T-helper 1 cell (primary cell): ENCODE measurements at regions not wholly inside any gene's neighbourhood (a gene's known extent, or its start where the extent isn't known, plus 50 kb on each side); places are given as distances from the start of the nearest gene placed in this dataset.

Experiments used
- DNase-seq, 5 donors: peaks; one replicate each; pipeline ENCODE4 v3.0.0-alpha.2; 2012 to 2020

DNA sequence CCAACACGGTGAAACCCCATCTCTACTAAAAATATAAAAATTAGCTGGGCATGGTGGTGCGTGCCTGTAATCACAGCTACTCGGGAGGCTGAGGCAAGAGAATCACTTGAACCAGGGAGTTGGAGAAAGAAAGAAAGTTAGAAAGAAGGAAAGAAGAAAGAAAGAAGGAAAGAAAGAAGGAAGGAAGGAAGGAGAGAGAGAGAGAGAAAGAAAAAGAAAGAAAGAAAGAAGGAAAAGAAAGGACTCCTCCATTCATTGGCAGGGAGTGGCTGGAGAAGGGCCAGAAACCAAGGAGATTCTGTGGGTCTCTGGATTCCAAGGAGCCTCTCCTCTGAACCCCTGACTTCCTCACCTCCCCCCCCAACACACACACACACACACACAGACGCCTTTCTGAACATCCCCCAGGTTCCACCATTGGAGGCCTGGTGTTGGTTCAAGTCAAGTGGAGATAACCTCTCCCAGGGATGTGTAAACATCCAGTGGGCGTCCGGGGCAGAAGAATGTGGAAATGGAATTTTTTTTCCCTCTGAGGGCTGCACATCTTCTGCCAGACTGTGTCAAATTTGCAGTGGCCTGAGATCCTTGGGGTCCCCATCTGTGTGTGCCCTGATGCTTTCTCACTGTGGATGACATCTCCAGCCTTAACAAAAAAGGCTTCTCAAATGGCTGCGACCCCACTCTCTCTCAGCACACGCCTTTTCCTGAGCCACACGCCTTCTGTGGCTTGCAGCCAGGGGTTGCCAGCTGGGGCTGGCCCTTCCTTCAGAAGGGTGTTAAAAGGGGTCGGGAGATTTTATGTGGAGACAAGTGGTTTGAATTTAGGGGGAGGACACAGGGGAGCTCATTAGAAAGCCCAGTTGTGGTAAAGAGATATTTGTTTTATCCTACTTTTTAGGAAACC lies 109.3 kb upstream of the HAND1 start:
- no peak for DNase-seq

DNA sequence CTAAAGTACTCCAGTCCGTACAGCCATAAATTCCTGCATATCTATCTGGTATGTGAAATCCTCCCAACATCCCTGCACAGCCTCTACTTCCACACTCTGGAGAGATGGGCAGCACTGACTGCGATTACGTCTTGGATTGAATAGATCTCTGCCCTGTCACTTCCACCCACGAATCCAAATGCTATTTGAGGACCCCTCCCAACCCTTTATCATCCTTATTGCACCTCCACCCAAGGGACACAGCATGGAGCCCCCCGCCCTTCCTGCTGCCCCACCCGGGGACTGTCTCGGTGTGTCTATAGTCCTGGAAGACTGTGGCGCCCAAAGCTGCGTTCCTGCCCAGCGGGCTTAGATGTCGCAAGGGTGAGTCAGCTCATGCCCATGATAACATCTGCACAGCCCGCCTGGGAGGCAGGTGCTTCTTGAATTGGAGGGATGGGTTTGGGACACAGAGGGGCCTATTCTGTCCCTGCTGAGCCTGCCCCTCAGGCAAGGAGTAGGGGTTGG lies 105.7 kb upstream of the HAND1 start:
- no peak for DNase-seq

DNA sequence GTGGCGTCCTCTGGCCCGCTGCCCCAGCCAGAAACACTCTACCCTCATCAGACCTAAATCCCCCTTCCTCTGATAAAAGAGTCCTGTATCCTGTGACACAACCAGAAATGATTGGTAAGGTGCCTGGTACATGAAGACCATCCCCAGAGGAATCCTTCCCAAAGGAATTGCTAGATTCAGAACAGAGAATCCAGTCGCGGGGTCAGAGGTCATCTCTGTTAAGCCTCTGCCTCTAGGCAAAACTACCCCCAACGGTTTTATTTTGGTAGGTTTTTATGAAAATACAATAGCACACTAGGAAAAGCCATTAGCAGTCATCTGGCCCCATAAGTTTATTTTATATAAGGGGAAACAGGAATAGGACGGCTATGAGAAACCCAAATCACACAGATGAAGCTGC lies 102.4 kb upstream of the HAND1 start:
- DNase-seq, result no peak

DNA sequence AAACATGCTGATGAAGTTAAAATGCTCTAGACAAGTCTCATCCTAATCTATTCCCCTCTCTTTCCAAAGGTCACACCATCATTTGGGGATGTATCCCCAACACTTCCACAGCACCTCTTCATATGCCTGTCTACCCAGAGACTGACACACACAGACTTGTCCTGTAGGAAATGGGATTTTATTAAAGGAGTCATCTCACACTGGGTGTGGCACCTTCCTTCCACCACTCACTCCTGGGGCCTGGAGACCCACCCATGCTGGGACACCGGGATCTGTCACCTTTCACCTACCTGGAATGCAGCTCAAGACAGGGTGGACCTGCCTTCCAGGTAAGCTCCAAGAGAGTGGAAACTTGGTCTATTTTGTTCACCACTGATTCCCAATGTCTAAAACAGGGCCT lies 99.4 kb upstream of the HAND1 start:
- DNase-seq, result no peak

DNA sequence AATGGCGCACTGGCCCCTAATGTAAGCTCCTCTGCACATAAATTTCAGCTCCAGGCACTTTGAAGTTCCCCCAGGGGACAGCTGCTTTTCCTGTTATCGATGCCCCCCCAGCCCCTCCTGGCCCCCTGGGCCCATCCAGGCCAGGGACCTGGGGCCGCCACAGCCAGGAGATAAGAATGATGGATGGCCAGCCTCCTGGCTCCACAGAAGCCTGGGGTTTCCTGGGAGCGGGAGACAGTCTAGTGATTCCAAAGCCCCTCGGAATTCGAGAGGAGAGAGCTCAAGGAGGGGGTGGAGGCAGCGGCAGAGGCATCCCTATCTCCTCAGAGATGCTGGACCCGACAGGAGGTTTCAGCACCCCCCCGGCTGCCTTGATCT lies 98.4 kb upstream of the HAND1 start:
- DNase-seq, result no peak

DNA sequence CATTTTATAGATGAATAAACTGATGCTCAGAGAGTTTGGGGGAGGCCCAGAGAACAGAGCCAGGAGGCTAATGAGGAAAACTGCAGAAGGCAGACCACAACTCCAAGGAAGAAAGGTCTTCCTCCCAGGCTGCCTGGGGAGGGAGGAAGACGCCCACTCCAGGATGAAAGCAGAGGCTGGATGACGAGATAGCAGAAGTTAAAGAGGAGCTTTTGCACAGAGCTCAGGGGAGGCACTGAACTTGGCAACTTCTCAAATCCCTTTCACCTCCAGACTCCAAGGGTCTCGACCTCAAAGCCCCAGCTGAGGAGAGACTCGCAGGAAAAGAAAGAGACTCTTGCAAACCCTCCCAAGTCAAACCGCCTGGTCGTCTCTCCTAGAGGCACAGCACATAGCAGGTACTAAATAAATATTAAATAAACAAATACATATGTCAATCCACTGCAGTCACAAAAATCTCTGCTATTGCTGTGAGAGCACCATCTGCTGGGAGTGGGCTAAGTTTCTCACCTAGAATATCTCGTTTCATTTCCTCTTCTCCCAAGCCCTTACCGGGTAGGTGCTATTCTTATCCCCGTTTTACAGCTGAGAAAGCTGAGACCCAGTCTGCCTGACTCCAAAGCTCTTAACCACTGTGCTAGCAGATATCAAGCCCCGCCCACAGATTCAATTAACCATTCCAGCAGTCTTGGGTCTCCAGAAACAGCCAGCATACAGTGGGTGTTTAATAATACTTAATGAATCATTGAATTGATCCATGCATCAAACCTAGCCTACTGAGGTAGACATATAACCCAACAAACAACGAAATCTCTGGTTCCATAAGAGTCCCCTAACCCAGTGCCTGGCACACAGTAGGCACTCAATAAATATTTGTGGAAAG lies 97.8 kb upstream of the HAND1 start:
- no peak for DNase-seq

DNA sequence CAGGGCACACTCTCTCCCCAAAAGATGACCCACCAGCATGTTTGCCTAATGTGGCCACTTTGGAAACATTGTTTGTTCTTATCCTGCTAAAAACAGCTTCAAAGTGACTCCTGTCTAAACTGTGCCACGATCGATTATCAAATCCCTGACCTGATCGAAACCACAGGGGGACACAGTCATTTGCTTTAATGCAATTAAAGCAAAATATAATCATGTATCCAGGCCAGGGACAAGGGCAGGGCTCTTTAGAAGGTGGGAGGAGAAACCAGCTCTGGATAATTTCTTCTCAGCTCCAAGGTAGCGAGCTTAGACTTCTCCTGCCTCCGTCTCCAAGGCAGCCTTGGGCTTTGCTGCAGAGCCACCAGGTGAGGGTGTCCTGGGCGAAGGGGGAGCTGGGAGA lies 95.0 kb upstream of the HAND1 start:
- no peak for DNase-seq

DNA sequence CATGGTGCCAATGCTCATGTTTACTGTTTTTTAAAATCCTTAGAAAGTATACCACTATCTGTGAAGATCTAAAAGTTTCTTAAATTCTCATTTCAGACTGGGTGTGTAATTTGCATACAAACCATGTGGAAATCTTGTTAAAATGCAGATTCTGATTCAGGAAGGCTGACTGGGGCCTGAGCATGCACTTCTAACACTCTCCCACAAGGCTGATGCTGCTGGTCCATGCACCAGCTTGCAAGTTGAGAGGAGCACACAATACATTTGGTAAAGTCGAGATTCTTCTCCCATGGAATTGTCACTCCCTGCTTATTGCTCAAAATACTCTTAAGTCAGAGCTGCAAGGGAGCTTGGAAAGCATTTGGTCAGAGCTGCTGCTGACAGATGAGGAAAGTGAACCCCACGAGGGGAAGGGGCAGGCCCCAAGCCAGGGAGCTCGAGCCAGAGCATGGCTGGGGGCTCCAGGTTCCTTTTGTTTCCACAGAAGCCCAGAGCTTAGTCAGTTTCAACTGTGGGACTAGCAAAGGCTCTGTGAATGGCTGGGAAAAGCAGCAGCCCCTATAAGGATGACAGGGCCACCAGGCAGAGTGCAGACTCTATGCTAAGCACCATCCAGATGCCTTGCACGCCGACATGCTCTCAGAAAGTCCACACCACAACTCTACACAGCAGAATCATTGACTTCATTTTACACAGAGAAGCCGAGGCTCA lies 93.5 kb upstream of the HAND1 start:
- no peak for DNase-seq

DNA sequence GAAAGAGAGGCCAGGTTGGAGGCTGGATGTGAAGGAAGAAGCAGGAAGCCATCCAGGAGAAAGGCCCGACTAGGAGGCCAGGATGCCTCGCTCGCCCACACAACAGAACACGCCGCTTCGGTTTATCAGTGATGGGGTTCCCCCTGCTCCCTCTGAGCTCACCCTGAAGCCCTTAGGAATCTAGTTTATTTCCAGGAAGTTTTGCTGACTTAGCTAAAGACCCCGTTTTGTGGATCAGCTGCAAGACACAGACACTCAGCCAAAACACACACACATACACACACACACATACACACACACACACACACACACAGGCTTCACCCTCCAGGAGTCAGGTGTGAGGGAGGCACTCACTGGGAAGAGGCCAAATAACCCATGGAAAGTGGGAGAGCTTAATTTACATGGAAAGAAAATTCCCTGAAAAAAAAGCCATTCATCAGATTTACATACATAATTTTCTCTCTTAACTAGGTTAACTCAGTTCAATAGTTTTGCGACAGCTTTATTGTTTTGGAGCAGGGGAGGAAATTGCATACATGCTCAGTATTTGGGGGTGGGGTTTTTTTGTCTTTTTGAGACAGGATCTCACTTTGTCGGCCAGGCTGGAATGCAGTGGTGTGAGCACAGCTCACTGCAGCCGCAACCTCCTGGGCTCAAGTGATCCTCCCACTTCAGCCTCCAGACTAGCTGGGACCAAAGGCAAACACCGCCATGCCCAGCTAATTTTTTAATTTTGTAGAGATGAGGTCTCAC lies 92.7 kb upstream of the HAND1 start:
- no peak for DNase-seq

DNA sequence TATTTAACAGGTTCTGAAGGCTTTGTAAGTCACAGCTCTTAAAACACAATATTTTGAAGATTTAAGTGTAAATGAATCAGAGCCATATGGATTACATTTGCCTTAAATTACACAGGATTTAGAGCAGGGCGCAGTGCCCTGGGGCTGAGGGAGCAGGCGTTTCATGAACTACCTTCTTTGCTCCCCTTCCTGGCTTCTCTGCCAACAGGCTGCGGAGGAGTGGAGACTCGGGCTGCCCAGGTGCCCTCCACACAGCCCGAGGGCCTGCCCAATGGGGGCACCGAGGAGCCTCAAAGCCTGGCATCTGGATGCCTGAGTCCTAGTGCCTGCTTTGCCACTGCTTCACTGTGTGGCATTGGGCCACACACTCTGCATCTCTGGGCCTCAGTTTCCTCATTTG lies 90.6 kb upstream of the HAND1 start:
- no peak for DNase-seq

DNA sequence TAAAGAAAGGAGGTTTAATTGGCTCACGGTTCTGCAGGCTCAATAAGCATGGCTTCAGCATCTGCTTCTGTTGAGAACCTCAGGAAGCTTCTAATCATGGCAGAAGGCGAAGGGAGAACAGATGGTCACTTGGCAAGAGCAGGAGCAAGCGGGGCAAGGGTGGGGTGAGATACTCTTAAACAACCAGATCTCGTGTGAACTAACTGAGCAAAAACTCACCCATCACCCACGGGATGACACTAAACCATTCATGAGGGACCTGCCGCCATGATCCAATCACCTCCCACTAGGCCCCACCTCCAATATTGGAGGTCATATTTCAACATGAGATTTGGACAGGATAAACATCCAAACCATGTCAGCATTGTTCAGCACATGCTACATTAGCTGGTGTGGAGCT lies 89.1 kb upstream of the HAND1 start:
- no peak for DNase-seq

DNA sequence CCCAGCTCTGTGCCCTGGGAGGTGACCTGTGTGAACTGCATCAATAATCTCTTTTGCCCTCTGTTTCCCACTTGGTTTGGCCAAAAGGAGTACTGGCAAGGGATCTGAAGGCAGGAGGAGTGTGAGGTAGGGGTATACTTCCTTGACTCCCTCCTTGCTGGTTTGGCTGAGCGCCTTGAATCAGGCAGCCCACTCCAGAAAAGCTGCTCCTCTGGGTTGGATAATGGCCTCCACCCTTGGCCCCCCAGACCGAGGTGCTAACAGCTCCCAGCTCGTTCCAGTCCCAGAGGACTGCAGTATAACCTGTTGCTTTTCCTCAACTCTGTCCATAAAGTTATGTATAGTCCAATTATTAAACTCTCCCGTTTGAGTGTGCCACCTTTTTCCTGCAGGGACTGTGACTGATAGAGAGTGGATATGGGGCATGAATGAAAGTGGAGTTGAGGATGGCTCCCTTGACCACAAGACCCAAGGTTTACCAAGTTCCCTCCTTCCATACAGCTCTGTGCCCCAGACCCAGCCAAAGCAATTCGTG lies 88.2 kb upstream of the HAND1 start:
- DNase-seq, result no peak

DNA sequence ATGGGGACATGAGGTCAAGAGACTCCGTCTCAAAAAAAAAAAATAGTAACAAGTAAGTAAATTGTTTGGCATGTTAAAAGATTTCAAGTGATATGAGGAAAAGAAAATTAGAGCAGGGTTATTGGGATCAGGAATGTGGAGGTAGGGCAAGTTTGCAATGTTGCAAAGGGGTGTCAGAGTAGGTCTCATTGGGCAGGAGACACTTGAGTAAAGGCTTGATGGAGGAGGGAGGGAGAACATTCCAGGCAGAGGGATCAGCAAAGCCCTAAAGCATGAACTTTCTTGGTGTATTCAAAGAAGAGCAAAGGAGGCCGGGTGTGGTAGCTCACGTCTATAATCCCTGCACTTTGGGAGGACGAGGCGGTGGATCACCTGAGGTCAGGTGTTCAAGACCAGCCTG lies 87.1 kb upstream of the HAND1 start:
- no peak for DNase-seq

DNA sequence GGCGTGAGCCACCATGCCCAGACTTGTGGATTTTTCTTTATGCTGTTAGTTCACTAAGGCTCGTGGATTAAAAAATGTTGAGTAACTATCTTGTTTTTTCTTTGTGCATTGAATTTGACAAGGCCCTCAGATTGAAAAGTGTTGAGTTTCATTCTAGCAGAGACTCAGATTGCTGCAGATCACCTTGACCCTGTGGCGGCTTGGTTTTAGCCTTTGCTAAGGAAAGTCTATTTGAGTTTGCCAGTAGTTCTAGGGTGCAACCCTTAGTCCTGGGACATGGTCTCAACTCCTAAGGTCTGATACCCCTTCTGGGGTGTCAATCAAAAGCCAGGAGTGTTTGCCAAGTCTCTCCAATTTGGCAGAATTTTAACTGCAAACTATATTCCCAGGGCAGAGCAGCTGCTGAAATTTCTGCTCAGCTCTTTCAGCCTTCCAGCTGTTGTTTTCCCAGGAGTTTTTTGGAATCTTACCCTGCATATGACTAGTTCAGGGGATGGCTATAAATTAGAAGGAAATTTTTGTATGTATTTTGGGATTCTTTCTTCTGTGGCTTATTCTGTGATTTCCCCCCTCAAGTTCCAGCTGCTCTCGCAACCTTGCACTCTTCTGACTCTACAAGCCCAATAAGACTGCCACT lies 84.3 kb upstream of the HAND1 start:
- DNase-seq, result no peak

DNA sequence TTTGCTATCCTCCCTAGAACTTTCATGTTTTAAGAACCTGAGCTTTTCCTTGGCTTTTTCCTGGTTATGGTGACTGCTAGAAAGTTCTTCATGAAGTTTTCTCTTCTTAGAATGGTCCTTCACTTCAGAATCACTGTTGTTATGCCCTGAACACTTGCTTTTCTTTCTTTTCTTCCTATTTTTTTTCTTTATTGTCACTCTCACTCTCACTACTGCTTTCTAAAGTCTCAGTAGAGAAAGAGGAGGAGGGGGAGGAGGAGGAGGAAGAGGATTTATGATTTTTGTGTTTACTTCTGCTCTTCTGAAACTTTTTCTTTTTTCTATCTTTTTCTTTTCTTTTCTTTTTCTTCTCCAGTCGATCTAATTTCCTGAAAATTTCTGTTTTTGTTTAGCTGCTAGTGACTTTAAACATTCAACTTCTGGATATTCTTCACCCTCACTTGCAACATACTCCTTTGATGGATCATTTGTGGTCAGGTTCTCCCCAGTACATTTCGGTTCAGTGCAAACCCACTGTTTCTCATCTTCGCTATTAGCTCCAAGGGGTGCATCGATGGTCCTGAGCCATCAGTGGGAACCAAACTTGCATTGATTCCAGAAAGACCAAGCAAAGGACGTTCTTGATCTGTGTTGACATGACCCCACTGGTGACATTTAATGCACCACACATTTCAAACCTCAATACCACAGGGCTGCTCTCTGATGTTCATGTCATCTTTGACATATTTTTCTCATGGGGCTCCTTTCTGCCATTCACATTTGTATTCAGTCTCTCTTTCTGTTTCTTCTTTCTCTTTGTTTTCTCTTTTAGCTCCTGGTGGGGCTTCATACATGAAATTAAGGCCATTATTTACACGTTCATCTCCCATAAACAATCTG lies 81.6 kb upstream of the HAND1 start:
- DNase-seq, result no peak

DNA sequence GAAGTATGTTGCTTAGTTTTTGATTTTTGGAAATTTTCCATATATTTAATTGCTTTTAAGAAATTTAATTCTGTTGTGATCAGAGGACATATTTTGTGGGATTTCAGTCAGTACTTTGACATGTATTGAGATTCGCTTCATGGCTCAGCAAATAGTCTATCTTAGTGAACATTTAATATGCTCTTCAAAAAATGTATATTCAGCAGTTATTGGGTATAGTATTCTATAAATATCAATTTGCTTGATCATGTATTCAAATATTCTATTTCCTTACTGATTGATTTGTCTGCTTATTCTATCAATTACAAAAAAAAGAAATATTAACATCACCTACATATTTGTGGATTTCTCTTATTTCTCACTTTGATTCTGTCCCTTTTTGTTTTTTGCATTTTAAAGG lies 79.5 kb upstream of the HAND1 start:
- no peak for DNase-seq

DNA sequence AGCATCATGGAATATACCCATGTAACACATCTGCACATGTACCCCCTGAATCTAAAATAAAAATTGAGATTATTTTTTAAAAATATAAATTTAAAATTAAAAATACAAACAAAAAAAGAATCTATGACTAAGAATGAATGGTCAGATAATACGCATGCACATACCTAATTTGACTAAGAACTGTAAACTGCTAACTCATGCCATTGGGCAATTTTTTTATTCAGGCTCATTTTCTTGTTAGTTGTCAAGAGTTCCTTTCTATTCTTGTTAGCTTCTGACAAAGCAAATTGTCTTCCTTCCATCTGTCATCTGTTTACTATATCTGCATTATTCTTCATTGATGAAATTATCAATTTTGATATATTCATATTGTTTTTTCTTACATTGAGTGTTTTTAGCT lies 69.5 kb upstream of the HAND1 start:
- no peak for DNase-seq

DNA sequence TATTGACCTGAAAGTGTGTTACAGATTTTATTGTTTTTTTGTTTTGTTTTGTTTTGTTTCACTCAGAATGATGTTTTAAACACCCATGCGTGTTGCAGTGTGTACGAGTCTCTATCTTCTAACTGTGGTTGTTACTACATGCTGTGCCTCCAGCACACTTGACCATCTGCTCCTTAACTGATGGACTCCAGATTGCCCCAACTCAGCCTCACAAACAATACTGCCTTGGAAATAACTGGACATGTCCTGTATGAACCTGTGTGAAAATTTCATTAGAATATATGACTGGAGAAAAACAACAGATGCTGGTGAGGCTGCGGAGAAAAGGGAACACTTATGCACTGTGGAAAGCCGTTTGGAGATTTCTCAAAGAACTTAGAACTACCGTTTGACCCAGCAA lies 68.7 kb upstream of the HAND1 start:
- DNase-seq, result no peak

DNA sequence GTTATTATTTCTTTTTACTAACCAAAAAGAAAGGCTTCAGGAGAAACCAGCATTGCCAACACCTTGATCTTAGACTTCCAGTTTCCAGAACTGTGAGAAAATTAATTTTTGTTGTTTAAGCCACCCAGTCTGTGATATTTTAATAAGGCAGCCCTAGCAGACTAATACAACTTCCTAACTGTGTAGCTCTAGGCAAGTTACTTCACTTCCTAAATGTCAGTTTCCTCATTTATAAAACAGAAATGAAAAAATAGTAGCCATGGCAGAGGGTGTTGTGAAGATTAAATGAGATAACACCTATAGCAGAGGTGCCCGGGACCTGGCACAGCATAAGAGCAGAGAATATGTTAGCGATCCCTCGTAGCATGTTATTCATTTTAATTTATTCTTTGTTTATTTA lies 66.6 kb upstream of the HAND1 start:
- DNase-seq, result no peak

DNA sequence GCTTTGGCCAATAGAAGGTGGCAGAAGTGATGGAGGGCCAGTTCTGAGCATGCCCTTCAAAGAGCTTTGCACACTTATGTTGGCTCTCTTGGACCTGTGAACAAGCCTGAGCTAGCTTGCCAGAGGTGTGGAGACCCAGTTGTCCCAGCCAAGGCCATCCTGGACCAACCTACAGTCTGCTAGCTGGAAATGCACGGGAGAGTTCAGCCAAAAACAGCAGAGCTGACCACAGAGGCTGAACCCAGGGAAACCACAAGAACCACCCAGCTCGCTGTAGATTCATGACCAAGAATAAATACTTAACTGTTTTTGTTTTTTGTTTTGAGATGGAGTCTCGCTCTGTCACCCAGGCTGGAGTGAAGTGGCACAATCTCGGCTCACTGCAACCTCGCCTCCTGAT lies 65.4 kb upstream of the HAND1 start:
- DNase-seq, result no peak

DNA sequence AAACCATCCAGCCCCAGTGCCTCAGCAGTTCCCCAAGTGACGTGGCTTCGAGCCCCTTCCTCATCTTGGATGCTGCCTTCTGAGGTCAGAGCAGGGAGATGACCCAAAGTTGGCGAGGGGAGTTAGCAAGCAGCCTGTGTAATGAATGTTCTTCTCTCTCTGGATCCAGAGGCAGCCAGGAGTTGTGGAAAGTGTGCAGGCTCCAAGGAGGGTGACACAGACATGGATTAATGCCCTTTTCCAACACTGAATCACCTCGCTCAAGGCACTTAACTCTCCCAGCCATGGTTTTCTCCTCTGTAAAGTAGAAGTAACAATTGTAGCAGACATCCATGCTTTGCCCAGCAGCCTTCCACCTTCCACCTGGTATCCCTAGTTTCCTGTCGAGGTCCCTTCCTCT lies 64.6 kb upstream of the HAND1 start:
- DNase-seq, result no peak
